Tibial nerve (tissue), 4 donors: ENCODE measurements at regions not wholly inside any gene's neighbourhood (a gene's known extent, or its start where the extent isn't known, plus 50 kb on each side); places are given as distances from the start of the nearest gene placed in this dataset.

Experiments
- DNase-seq, 2 donors: peaks; one replicate each; pipeline ENCODE4 v3.0.0-alpha.2; 2019; ENCODE audit warnings: low spot score in 2 of 2
- H3K27ac ChIP-seq, 4 donors: fragments of 200-600 bp; sonication (generic) in 3 of 4; one replicate each; pipeline ENCODE4 v1.5.1; 2017 to 2019; ENCODE audit warnings: mild to moderate bottlenecking in 1 of 4
- H3K27me3 ChIP-seq, 2 donors: fragments of 200-600 bp; sonication (generic) in 1 of 2; one replicate each; pipeline versions ENCODE4 v1.5.1 to v1.6.0; 2017 to 2019
- H3K36me3 ChIP-seq, 3 donors: fragments of 200-600 bp; sonication (generic); one replicate each; pipeline ENCODE4 v1.5.1; 2018 to 2019
- H3K4me1 ChIP-seq, 4 donors: fragments of 200-600 bp; sonication (generic) in 3 of 4; one replicate each; pipeline ENCODE4 v1.5.1; 2017 to 2019
- H3K4me3 ChIP-seq, 4 donors: fragments of 200-600 bp; sonication (generic) in 3 of 4; one replicate each; pipeline ENCODE4 v1.5.1; 2017 to 2019; ENCODE audit warnings: mild to moderate bottlenecking in 1 of 4, moderate library complexity in 1 of 4
- H3K9me3 ChIP-seq, 4 donors: fragments of 200-600 bp; sonication (generic) in 3 of 4; one replicate each; pipeline ENCODE4 v1.5.1; 2017 to 2019
- CTCF ChIP-seq, 5 experiments: fragments of 200-600 bp in 3 of 5; fragments of 450-650 bp in 2 of 5; sonication (generic) in 3 of 5; IDR thresholded peaks; one replicate each; pipeline ENCODE4 v1.5.1; 2016 to 2019; ENCODE audit warnings: antibody characterized with exemption in 5 of 5, mild to moderate bottlenecking in 3 of 5, moderate library complexity in 2 of 5
- EP300 ChIP-seq, 2 donors: sonication (generic); formaldehyde crosslinking; IDR thresholded peaks; one replicate each; pipeline ENCODE4 v1.6.1; 2017; ENCODE audit warnings: antibody characterized with exemption in 2 of 2, mild to moderate bottlenecking in 1 of 2
- POLR2A ChIP-seq, 2 donors: fragments of 450-650 bp; IDR thresholded peaks; one replicate each; pipeline ENCODE4 v1.6.1; 2017; ENCODE audit warnings: antibody characterized with exemption in 2 of 2, mild to moderate bottlenecking in 2 of 2, moderate library complexity in 2 of 2
- WGBS, 2 donors: methylation state at CpG; one replicate each; pipeline ENCODE4 v1.1.5; 2018; 5-methylcytosine and 5-hydroxymethylcytosine counted together

- H3K27ac ChIP-seq: no peak overlapping the region
- no peaks in the 10 kb centered on the region for H3K36me3 ChIP-seq
- WGBS, 2 donors: 81 to 83% methylated on average over 2 of the region's 2 CpGs
- no peak overlapping the region for H3K4me3 ChIP-seq
- H3K4me1 ChIP-seq: no peaks in the 10 kb centered on the region
- TF ChIP-seq CTCF (IDR thresholded peaks at IDR 0.05) (no peak), POLR2A (IDR thresholded peaks at IDR 0.05) (no peak), EP300 (IDR thresholded peaks at IDR 0.05) (no peak)
- no peaks in the 10 kb centered on the region for H3K27me3 ChIP-seq
- no peak for DNase-seq
- peaks cover 0 to 7% (median 0%) of the 10 kb centered on the region in 4 donors for H3K9me3 ChIP-seq
Observed at GRCh38 chr2:155679647-155680046, 652.9 kb downstream of the NR4A2 start.

- 65 to 68% methylated on average over 2 of the region's 2 CpGs for WGBS, 2 donors
- no peak for TF ChIP-seq CTCF (IDR thresholded peaks at IDR 0.05)
- no peak for TF ChIP-seq POLR2A (IDR thresholded peaks at IDR 0.05)
- no peak for TF ChIP-seq EP300 (IDR thresholded peaks at IDR 0.05)
- no peak overlapping the region for H3K27ac ChIP-seq
- H3K9me3 ChIP-seq: peaks cover 0 to 21% (median 0%) of the 10 kb centered on the region in 4 donors
- no peak for DNase-seq
- H3K4me1 ChIP-seq: no peaks in the 10 kb centered on the region
- no peak overlapping the region for H3K4me3 ChIP-seq
- no peaks in the 10 kb centered on the region for H3K36me3 ChIP-seq
- H3K27me3 ChIP-seq: no peaks in the 10 kb centered on the region
Observed at GRCh38 chr2:155675920-155676319, 656.6 kb downstream of the NR4A2 start.

- no peaks in the 10 kb centered on the region for H3K9me3 ChIP-seq
- no peak for TF ChIP-seq CTCF (IDR thresholded peaks at IDR 0.05)
- no peak for TF ChIP-seq EP300 (IDR thresholded peaks at IDR 0.05)
- TF ChIP-seq POLR2A (IDR thresholded peaks at IDR 0.05): no peak
- no peak overlapping the region for H3K4me3 ChIP-seq
- no peaks in the 10 kb centered on the region for H3K27me3 ChIP-seq
- no peak overlapping the region for H3K27ac ChIP-seq
- WGBS, 2 donors: 85 to 89% methylated on average over 5 of the region's 5 CpGs
- no peak for DNase-seq
- no peaks in the 10 kb centered on the region for H3K4me1 ChIP-seq
- no peaks in the 10 kb centered on the region for H3K36me3 ChIP-seq
Observed at GRCh38 chr2:155665704-155666103, 666.8 kb downstream of the NR4A2 start.

- no peak for DNase-seq
- TF ChIP-seq EP300 (IDR thresholded peaks at IDR 0.05): no peak
- no peak for TF ChIP-seq CTCF (IDR thresholded peaks at IDR 0.05)
- no peak for TF ChIP-seq POLR2A (IDR thresholded peaks at IDR 0.05)
- H3K36me3 ChIP-seq: no peaks in the 10 kb centered on the region
- no peak overlapping the region for H3K27ac ChIP-seq
- 49 to 53% methylated on average over 3 of the region's 3 CpGs for WGBS, 2 donors
- no peak overlapping the region for H3K4me3 ChIP-seq
- H3K9me3 ChIP-seq: no peaks in the 10 kb centered on the region
- no peaks in the 10 kb centered on the region for H3K27me3 ChIP-seq
- H3K4me1 ChIP-seq: no peaks in the 10 kb centered on the region
Observed at GRCh38 chr2:155663265-155663664, 669.3 kb downstream of the NR4A2 start.

- H3K36me3 ChIP-seq: no peaks in the 10 kb centered on the region
- H3K4me3 ChIP-seq: no peak overlapping the region
- no peak for DNase-seq
- no peak overlapping the region for H3K27ac ChIP-seq
- 93 to 95% methylated on average over 4 of the region's 4 CpGs for WGBS, 2 donors
- H3K27me3 ChIP-seq: no peaks in the 10 kb centered on the region
- H3K4me1 ChIP-seq: no peaks in the 10 kb centered on the region
- no peaks in the 10 kb centered on the region for H3K9me3 ChIP-seq
- TF ChIP-seq CTCF (IDR thresholded peaks at IDR 0.05): no peak
- TF ChIP-seq EP300 (IDR thresholded peaks at IDR 0.05): no peak
- TF ChIP-seq POLR2A (IDR thresholded peaks at IDR 0.05): no peak
Observed at GRCh38 chr2:155662224-155662623, 670.3 kb downstream of the NR4A2 start.
